GM12875 (cell line): ENCODE measurements at regions not wholly inside any gene's neighbourhood (a gene's known extent, or its start where the extent isn't known, plus 50 kb on each side); places are given as distances from the start of the nearest gene placed in this dataset.
A peak's percentile ranks its signal among the peaks of the same experiment; 100 is the strongest.

Experiments used
- H3K4me3 ChIP-seq: one replicate; pipeline ENCODE4 v1.5.1; 2011; ENCODE audit warnings: low read depth, low read length, control low read depth
- TF ChIP-seq, protein P1 (sequence below): IDR thresholded peaks from 2 replicates; pipeline ENCODE4 v1.5.1; 2011; ENCODE audit warnings: low read depth, mild to moderate bottlenecking, control low read depth, inconsistent platforms, low read length, moderate library complexity, borderline replicate concordance; ENCODE audit not compliant: insufficient read depth

DNA sequence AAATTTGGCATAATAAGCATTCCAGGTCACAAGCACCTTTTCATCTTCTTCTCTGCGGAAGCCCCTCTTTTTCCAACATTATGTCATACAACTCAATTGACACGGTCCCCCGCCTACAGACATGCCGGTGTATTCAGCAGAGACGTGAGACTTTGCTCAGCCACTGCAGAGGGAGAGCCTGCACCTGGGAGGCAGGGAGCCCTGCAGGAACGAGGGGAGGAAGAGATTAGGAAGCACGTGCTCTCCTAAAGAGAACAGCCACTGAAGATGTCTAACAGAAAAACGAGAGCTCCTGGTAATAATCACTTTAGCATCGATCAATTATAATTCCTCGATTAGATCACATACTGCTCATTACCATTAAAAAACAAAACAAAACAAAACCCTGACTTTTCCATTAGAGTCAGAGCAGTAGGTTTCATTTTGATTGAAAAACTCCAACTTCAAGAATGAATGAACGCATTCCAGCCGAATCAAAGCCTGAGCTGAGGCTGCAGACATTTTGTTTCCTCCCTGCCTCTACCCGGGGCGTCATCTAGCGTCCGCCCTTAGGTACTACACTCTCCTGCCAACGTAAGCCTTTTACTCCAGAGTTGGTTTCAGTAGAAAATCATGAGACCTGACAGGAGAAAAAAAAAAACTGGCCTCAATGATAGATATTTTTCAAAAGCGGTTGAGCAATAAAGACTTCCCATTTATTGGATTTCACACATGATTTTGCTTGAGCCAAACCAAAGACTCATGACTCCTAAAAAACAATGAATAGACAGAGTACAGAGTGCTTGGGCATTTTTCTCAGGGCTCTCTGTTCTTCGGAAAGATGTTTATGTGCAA, 194.5 kb downstream of the KATNAL1 start:
- TF ChIP-seq, protein P1, sequence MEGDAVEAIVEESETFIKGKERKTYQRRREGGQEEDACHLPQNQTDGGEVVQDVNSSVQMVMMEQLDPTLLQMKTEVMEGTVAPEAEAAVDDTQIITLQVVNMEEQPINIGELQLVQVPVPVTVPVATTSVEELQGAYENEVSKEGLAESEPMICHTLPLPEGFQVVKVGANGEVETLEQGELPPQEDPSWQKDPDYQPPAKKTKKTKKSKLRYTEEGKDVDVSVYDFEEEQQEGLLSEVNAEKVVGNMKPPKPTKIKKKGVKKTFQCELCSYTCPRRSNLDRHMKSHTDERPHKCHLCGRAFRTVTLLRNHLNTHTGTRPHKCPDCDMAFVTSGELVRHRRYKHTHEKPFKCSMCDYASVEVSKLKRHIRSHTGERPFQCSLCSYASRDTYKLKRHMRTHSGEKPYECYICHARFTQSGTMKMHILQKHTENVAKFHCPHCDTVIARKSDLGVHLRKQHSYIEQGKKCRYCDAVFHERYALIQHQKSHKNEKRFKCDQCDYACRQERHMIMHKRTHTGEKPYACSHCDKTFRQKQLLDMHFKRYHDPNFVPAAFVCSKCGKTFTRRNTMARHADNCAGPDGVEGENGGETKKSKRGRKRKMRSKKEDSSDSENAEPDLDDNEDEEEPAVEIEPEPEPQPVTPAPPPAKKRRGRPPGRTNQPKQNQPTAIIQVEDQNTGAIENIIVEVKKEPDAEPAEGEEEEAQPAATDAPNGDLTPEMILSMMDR: peak; percentile 95
- H3K4me3 ChIP-seq: peak overlapping the region; percentile 21

DNA sequence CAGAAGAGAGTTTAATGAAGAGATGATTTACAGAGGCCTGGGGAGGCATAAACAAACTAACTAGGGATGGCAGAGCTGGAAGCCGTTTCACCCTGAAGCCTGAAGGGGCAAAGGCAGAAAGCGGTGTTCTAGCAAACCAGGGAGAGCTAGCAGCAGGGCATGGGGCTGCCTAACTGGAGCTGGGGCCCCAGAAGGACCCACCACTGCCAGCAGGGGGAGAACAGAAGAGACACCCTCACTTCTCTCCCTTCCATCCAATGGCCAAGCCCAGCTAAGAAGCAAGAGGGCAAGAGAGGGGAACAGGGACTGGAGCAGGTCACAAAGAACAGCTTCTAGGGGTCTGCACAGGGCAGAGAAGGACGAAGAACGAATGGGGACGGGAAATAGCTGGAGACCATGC, 195.5 kb downstream of the KATNAL1 start:
- TF ChIP-seq, protein P1: peak; percentile 40
- H3K4me3 ChIP-seq: no peak overlapping the region

DNA sequence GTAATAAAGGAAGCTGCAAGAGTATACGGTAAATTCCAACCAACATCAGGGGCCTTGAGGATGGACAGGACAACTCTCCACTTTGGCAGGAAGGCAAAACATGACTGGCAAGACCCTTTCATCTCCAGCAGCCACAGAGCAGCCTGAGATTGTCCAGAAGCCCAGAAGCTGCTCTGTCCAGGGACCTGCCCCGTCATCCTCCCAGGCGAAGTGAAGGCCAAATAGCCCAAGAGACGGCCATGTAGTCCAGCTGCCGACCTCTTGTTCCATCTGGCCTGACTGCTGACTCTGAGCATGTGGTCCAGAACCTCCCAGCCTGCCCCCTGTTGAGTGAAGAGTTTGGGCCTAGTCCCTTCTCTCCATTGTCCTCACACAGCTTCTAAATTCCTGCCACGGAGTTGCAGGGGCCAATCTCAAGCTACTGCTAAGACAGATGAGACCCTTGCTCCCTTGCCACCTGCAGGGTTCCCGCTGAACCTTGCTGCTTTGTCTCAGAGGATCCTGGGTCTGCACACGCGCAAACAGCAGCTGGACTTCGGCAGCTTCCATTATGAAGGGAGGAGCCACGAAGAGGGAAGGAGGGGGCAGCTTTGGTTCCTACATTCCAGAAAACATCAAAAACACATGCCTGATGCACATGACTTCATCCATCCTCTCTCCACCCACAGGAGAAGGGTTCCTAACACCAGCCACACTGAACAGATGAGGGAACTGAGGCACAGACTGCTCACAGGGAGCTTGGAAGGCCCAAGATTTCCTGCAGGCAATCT, 196.9 kb downstream of the KATNAL1 start:
- no peak overlapping the region for H3K4me3 ChIP-seq
- TF ChIP-seq, protein P1: no peak

DNA sequence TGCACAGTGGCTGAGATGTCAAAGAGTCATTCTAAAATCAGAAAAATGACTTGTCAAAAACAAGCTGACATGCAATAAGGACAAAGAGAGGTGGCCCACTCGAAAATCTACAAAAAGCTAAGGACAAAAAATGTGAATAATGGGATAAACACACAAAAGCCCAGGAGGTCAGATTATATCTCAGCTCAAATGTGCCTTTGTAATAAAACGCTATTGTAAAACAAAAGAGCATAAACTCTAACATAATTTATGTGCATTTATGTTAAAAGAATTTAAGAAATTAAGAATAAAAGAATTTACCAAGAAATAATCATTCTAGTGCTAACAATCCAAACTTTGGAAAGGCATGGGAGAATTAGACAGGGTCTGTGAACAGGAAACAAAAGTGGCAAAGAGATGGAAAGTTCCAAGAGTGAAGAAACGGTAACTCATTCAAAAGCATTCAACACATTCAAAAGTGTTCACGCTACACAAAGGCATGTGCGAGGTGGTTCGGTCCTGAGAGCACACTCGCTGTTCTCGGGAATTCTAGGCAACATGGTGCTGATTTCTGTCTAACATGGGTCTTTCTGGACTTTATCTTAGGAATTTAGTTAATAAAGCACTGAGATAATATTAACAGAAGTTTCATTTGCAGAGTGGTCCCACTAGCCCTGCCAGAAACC, 197.7 kb downstream of the KATNAL1 start:
- H3K4me3 ChIP-seq: no peak overlapping the region
- TF ChIP-seq, protein P1: no peak

DNA sequence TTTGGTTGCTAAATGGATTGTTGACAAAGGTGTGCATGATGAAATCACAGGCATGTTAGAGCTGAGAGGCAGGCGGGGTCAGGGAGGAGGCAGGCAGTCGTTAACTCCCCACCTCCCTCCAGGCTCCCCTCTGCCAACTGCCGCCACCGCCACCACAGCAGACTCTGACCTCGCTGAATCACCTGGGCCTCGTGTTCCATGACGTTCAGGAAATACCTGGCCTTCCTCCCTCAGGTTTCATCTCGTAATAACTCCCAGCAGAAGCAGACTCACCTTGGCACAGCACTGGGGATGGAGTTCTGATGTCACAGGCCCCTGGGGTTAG, 198.5 kb downstream of the KATNAL1 start:
- TF ChIP-seq, protein P1: no peak
- H3K4me3 ChIP-seq: no peak overlapping the region

DNA sequence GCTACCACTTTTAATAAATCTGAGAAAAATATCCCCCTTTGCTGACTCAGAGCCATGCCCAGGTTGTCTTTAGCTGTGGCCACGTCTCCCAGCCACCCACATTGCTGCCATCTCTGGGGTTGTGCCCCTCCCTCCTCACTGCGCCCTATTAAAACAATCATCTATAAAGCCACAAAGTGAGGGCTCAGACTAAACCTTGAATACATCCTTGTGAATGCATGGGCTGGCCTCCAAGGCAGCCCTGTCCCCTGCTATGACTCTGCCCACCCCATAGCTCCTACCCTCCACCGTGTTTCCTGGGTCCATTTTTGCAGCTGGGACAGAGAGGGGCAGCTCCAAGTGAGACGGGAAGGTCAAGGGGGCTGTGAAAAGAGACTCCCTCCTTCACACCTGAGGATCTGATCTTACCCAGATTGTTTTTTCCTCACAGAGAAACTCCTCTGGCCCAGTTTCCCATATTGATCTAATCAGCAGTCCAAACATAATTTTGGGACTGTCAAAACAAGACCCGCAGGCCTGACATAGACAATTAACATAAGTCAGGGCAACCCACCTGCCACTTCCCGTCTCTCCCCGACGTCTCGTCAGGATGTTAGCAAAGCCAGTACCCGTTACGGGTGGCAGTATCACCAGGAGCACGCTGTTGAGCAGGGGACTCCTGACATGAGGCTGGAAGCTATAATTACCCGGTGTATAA, 199.0 kb downstream of the KATNAL1 start:
- TF ChIP-seq, protein P1: no peak
- no peak overlapping the region for H3K4me3 ChIP-seq
